CD4-positive, alpha-beta T cell treated with Interleukin-17A for 4 hours (primary cell): ENCODE measurements at regions not wholly inside any gene's neighbourhood (a gene's known extent, or its start where the extent isn't known, plus 50 kb on each side); places are given as distances from the start of the nearest gene placed in this dataset.
"Not testable (repeated sequence)": the region's sequence is repeated elsewhere in the genome, so short reads cannot be mapped to it uniquely, and the experiment has no call there.

Source experiments
- DNase-seq: peaks from one replicate; pipeline ENCODE4 v3.0.0-alpha.2; 2020; ENCODE audit warnings: mixed read lengths

DNA sequence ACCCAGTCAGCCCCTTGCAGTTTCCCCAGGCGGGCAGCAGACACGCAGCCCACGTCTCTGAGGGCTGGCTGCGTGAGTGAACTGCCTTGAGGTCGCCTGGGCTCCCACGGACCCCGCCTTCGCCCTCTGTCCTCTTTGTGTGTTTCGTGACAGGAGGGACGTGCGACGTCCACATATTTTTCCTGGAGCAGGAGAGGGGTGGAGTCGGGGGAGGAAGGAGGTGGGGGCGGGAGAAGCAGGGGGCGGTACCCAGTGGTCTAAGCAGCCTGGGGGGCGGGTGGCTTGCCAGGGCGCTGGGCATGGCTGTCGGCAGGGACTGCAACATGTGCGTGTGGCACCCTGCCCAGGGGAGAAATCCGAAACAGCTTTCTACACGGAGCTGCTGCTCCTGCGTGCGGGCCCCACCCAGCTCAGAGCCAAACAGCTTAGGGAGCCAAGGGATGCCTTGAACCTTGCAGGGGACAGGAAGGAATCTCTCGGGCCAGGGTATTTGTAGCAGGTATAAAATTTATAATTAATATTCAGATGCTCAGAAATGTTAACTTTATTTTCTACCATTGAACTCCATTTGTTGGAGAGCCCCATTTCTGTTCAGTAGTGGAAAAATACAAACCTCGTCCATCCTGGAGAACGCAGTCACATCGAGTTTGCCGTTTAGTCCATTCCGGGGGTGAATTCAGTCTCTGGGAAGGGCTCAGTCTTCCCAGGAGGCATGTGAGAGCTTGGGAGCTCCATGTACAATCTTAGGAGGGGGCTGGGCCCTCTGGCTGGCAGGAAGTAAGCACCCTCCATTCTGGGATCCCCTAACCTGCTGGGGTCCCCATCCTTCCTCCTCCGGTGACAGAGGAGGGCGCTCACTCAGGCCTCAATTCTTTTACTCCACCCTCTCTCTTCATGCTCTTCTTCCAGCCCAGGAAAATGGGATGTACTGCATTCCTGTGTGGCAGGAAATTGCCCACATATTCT lies 79.1 kb upstream of the MEF2A start:
- DNase-seq = peak; percentile 33

DNA sequence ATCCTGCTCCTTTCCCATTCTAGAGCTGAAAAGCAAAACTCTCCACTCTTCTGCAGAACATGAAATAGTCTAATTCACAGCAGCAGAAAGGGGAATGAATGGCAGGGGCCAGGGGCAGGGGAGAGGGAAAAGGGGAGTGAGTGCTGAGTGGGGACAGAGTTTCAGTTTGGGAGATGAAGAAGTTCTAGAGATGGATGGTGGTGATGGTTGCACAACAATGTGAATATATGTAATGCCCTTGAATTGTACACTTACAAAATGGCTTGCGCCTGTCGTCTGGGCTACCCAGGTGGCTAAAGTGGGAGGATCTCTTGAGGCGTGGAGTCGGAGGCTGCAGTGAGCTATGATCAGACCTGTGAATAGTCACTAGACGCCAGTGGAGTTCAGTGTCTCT lies 78.5 kb upstream of the MEF2A start:
- DNase-seq = no peak

DNA sequence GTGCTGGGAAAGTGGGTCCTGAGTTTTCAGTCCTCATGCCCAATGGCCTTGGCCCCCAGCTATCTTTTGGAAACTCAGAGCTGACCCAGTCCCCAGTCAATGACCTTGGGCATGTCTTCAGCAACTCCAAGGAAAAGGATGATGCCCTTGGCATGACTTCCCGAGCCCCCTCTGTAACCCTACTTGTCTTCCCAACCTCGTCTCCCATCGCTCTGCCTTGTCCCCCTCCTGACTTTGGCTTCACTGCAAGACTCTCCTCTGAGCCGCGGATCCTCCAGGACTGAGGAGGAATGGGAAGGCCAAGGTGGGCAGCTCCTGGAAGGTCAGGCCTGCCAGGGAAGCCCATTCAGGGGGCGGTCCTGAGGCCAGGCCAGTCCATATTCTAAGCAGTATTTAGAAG lies 73.5 kb upstream of the MEF2A start:
- DNase-seq = no peak

DNA sequence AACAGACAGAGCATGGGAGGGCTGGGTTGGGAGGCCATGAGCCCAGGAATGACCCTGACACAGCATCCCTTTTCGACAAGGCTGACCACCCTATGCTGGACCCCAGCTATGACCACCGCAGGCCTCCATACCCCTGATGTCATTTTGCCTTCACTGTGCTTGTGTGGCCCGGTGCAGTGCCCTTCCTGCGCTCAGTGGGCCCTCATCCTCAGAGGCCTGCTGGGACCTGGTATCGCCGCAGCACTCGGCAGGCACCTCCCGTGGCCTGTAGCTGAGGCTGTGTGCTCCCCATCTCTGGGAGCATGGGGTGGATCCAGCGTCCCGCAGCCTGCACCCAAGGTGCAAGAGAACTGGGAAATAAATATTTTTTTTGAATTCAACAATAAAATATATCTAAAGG lies 73.1 kb upstream of the MEF2A start:
- no peak for DNase-seq

DNA sequence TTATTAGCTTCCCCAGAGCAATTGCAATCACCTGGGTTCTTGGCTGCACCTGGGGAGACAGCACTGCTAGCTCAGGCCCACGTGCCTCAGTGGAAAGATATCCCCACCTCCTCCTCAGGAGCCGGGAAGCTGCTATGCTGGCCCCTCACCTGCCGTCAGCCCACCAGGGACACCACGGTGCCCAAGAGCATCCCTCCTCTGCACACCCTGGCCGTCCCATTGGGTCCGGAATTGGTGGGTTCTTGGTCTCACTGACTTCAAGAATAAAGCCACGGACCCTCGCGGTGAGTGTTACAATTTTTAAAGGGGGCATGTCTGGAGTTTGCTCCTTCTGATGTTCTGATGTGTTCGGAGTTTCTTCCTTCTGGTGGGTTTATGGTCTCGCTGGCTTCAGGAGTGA lies 72.3 kb upstream of the MEF2A start:
- no peak for DNase-seq

DNA sequence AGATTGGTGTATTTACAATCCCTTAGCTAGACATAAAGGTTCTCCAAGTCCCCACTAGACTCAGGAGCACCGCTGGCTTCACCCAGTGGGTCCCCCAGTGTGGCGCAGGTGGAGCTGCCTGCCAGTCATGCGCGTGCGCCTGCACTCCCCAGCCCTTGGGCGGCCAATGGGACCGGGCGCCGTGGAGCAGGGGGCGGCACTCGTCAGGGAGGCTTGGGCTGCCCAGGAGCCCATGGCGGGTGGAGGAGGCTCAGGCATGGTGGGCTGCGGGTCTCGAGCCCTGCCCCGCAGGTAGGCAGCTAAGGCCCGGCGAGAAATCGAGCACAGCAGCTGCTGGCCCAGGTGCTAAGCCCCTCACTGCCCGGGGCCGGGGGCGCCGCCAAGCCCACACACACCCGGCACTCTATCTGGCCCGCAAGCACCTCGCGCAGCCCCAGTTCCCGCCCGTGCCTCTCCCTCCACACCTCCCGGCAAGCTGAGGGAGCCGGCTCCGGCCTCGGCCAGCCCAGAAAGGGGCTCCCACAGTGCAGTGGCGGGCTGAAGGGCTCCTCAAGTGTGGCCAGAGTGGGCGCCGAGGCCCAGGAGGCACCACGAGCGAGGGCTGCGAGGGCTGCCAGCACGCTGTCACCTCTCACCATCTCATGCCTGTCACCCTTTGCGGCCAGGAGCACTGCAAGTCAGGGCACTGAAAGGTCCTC lies 71.1 kb upstream of the MEF2A start:
- DNase-seq = not testable (repeated sequence)

DNA sequence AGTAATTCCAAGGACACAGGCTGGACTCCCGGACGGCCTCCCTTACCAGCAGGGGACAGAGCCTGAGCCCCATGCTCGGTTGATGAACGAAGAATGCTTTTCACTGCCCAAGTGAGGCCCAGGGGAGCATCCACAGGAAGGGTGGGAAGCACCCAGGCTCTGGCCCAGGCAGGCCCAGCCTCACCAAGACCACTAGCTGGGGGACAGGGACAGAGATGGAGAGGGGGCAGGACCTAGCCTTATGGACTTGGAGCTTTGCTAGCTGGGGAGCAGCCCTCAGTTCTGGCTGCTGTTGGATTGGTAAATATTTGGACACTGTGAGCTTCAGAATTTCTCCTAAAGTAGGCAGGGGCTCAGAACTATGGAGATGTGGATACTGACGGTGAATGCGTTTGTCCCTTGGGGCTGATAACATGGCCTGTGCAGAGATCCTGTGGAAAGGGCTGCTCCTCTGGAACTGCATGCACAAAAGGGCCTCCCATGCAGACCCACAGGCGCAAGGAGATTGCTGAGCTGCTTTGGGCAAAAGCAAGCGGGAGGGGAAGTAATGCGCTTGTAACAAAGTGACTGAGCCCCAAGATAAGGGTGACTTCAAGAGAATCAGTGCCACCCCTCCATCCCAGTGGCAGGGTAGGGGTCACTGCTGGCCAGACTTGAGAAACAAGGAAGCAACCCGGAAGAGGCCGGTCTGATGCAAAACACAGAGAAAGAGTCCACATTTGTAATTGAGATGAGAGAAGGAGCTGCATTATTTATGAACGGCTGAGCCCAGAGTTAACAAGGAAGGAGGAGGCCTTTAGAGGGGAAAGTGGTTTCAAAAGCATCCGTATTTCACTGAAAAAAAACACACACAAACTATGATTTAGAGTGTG lies 70.1 kb upstream of the MEF2A start:
- peak; percentile 16 for DNase-seq

GRCh38 chr15:99496302-99496629 lies 69.5 kb upstream of the MEF2A start:
- DNase-seq = no peak

- DNase-seq = no peak
These were observed 63.6 kb upstream of the MEF2A start for GRCh38 chr15:99502182-99502581.

GRCh38 chr15:99502661-99503060 lies 63.1 kb upstream of the MEF2A start:
- no peak for DNase-seq

DNA sequence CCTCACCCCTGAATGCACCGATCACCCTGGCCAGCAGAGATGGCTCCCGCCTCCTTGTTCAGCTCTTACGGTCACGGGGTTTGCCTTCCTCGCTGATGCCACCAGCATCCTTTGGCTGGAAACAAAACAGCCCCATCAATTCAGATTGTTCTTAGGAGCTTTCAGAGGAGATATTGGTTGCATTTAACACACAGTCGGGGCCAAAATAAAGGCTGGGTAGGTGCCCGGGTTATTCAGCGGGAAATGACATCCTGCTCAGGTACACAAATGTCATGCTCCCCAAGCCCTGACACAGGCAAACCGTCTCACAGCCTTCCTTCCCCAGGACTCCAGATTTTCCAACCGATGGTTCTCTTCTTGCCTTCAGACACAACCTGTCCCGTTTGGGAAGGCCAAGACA lies 62.4 kb upstream of the MEF2A start:
- DNase-seq = no peak

DNA sequence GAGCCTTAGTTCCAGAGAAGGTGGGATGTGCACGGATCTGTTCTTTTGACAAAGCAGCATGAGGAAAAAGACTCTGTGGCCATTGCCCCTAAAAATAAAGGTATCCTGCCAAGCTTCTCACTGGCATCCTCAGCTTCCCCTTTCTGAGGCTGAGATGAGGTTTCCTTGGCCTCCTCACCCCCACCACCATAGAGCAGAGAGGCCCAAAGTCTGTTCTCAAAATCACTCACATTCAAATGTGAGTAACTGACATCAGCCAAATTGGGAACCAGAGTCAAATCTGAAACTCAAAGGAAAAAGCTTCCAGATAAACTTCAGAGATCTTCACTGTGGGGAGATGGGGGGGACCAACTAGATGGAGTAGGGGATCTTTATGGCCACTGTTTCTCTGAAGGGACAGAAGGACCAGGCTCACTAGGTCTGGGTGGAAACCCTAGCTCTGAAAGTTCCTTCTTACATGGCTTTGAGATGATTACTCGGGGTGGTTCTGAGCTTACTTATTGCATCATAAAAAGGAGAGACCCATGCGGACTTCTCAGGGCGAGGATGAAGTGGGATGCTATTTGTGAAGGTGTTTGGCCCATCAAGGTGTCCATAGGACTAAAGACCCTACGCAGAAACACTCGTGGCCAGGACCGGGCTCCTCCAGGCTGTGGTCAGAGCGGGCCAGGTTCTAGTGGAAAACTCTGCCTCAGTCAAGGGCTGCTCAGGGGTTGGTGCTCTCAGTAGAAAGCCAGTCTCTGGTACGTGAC lies 61.5 kb upstream of the MEF2A start:
- DNase-seq = no peak

DNA sequence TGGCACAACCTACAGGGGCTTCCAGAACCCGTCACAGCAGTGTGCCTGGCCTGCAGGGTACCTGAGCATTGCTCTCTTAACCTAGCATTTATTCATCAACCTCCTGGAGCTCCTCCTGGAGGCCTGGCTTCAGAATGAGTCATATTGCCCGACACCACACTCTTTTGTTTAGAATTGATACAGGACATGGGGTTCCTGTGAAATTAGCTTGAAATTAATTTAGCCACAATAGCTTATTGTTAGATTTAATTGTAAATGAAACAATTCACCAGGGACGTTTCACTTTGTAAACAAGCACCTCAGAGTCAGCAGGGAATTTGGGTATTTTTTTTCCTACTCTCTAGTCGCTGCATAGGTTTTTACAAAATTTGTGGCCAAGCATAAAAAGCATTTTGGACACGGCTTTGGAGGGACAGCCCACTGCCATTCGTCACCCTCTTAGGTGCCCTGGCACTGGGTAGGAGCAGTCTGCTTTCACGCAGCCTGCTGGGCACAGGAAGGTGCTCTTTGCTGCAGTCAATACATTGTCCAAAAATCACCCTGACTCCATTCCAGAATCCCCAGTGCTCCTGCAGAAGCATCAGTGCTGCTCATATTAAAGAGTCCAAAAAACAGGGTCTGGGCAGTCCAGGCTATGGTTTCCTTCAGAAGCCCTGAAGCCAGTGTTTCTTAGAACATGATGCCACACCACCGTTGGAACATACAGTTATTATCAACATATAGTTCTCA lies 60.8 kb upstream of the MEF2A start:
- DNase-seq = peak; percentile 13

DNA sequence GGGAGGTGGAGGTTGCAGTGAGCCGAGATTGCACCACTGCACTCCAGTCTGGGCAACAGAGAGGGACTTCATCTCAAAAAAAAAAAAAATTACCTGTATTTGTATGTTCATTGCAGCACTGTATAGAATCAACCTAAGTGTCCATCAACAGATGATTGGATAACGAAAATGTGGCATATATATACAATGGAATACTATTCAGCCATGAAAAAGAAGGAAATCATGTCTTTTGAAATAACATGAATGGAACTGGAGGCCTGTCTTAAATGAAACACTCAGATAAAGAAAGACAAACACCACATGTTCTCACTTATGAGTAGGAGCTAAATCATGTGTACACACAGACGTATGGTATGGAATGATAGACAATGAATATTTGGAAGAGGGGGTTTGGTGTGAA lies 59.4 kb upstream of the MEF2A start:
- no peak for DNase-seq

DNA sequence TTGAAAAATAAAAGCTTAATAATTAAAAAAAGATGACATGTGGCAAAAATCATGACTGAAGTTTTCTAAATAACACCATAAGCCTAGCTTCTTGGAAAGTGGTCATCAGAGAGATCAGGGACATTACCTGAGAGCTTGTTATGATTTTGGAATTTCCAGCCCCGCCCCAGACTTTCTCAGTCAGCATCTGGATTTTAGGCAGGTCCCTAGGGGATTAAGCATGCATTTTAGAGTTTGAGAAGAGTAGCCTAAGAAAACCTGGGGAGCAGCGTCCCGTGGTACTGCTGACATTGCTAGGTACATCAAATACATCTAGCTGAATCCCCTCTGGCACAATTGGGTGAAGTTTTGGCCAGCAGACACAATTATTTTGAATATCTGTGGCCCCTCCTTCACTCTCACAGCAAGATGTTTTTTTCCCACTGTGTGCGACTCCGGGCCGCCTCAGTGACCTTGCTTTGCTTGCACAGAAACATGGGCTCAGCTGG lies 58.7 kb upstream of the MEF2A start:
- no peak for DNase-seq

DNA sequence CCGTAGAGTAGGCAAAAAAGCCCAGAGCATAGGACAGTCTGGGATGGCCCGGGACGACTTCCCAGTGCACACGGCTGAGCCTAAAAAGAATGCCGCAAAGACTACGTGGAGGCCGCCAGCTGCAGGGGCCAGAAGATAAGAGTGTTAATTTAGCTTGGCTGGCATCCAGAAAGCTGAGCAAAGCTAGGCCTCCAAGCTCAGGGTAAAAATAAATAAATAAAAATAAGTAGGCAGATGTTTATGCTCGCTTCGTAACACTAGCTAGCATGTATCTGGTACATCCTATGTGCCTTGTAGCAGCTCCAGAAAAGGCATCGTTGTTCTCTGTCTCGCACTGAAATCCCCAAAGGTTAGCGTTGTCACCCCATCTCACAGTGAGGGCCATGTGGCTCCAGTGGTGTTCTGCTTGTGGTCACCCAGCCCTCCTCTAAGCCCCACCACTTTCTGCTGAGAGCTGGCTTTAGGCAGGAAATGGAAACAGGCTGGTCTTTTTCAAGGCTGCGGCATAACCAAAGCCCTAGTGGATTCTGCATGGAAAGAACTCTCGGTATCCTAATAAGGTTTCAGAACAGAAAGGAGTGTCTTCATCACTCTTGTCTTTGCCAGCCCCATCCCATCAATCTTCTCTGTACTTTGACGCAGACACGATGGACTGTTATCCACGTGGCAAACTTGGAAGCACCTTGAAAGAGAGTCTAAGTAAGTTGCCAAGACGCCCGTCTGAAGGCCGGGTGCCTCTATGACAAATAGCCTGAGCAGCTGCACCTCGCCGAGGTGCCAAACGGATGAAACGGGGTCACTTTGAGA lies 58.1 kb upstream of the MEF2A start:
- no peak for DNase-seq

- DNase-seq = no peak
These were observed 57.5 kb upstream of the MEF2A start for GRCh38 chr15:99508311-99508645.

DNA sequence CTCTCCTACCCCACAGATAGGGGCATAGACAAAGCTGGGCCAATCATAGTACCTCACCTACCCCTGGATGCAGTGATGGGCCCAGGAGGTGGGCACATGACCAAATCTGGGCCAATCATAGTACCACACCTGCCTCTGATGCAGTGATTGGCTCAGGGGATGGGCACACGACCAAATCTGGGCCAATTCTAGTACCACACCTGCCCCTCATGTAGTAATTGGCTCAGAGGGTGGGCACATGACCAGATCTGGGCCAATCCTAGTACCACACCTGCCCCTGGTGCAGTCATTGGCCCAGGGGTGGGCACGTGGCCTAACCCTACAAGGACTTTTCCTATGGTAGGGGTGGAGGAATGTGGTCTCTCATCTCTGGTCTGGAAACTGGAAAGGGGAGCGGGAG lies 56.9 kb upstream of the MEF2A start:
- no peak for DNase-seq

GRCh38 chr15:99509686-99510461 lies 55.9 kb upstream of the MEF2A start:
- no peak for DNase-seq

GRCh38 chr15:99511531-99511865 lies 54.3 kb upstream of the MEF2A start:
- no peak for DNase-seq
